ENCODE measurements at regions not wholly inside any gene's neighbourhood (a gene's known extent, or its start where the extent isn't known, plus 50 kb on each side); places are given as distances from the start of the nearest gene placed in this dataset.

DNA sequence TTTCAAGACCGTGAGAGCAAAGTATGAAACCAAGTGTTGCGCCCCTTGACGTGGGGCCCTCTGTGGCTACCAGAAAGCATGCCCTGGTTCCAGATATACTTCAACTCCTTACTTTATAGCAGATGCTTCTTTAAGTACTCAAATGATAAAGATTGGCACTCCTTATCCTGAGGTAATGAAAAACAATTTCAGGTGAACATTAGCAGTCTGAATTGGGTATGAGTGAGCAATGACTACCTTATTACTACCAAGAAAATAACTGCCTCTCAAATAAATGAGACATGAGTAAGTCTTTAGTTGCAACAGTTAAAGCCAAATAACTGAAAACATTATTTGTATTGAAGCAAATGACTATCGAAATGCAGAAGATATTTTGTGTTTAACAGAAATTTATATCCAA lies 408.7 kb downstream of the MMUT start:
- TF ChIP-seq EZH2phosphoT487 (IDR thresholded peaks at IDR 0.05; ENCODE audit: insufficient read depth, low read depth) = no peak
- TF ChIP-seq EZH2 (IDR thresholded peaks at IDR 0.05; ENCODE audit: insufficient read depth, poor library complexity, severe bottlenecking) = no peak

All from GM23248 (cell line).